Suprapubic skin (tissue), 4 donors: ENCODE measurements at regions not wholly inside any gene's neighbourhood (a gene's known extent, or its start where the extent isn't known, plus 50 kb on each side); places are given as distances from the start of the nearest gene placed in this dataset.
"Not testable (repeated sequence)": the region's sequence is repeated elsewhere in the genome, so short reads cannot be mapped to it uniquely, and the experiment has no call there.

ENCODE experiments used
- DNase-seq, 2 donors: peaks; one replicate each; pipeline ENCODE4 v3.0.0-alpha.2; 2019; ENCODE audit warnings: low spot score in 2 of 2
- H3K27ac ChIP-seq: fragments of 200-600 bp; sonication (generic); one replicate; pipeline ENCODE4 v1.5.1; 2019
- H3K27me3 ChIP-seq: fragments of 200-600 bp; sonication (generic); one replicate; pipeline ENCODE4 v1.5.1; 2019
- H3K36me3 ChIP-seq: fragments of 200-600 bp; sonication (generic); one replicate; pipeline ENCODE4 v1.5.1; 2019
- H3K4me1 ChIP-seq: fragments of 200-600 bp; sonication (generic); one replicate; pipeline ENCODE4 v1.5.1; 2019
- H3K4me3 ChIP-seq: fragments of 200-600 bp; sonication (generic); one replicate; pipeline ENCODE4 v1.5.1; 2019; ENCODE audit warnings: mild to moderate bottlenecking
- H3K9me3 ChIP-seq: fragments of 200-600 bp; sonication (generic); one replicate; pipeline ENCODE4 v1.5.1; 2019
- EP300 ChIP-seq: sonication (generic); formaldehyde crosslinking; IDR thresholded peaks from one replicate; pipeline ENCODE4 v1.6.1; 2017; ENCODE audit warnings: antibody characterized with exemption
- POLR2A ChIP-seq, 2 donors: fragments of 450-650 bp; IDR thresholded peaks; one replicate each; pipeline ENCODE4 v1.6.1; 2017; ENCODE audit warnings: antibody characterized with exemption in 2 of 2, mild to moderate bottlenecking in 2 of 2, moderate library complexity in 2 of 2
- POLR2AphosphoS5 ChIP-seq, 3 donors: sonication (generic); formaldehyde crosslinking; IDR thresholded peaks; one replicate each; pipeline ENCODE4 v1.6.1; 2017; ENCODE audit warnings: antibody characterized with exemption in 3 of 3
- WGBS: methylation state at CpG from one replicate; pipeline ENCODE4 v1.1.5; 2018; 5-methylcytosine and 5-hydroxymethylcytosine counted together
- TF ChIP-seq, protein P1 (sequence below), 2 donors: fragments of 200-600 bp in 1 of 2; fragments of 450-650 bp in 1 of 2; sonication (generic) in 1 of 2; IDR thresholded peaks; one replicate each; pipeline ENCODE4 v1.5.1; 2016 to 2019; ENCODE audit warnings: antibody characterized with exemption in 2 of 2, mild to moderate bottlenecking in 1 of 2, moderate library complexity in 1 of 2

GRCh38 chr3:40695848-40696247, 171.1 kb downstream of the ZNF621 start:
- TF ChIP-seq POLR2A (IDR thresholded peaks at IDR 0.05): no peak
- no peak for TF ChIP-seq EP300
- TF ChIP-seq, protein P1, sequence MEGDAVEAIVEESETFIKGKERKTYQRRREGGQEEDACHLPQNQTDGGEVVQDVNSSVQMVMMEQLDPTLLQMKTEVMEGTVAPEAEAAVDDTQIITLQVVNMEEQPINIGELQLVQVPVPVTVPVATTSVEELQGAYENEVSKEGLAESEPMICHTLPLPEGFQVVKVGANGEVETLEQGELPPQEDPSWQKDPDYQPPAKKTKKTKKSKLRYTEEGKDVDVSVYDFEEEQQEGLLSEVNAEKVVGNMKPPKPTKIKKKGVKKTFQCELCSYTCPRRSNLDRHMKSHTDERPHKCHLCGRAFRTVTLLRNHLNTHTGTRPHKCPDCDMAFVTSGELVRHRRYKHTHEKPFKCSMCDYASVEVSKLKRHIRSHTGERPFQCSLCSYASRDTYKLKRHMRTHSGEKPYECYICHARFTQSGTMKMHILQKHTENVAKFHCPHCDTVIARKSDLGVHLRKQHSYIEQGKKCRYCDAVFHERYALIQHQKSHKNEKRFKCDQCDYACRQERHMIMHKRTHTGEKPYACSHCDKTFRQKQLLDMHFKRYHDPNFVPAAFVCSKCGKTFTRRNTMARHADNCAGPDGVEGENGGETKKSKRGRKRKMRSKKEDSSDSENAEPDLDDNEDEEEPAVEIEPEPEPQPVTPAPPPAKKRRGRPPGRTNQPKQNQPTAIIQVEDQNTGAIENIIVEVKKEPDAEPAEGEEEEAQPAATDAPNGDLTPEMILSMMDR (IDR thresholded peaks at IDR 0.05): no peak
- no peak for TF ChIP-seq POLR2AphosphoS5 (IDR thresholded peaks at IDR 0.05)

GRCh38 chr3:40698611-40699010, 173.9 kb downstream of the ZNF621 start:
- H3K27ac ChIP-seq, H3K36me3 ChIP-seq, H3K4me3 ChIP-seq, H3K9me3 ChIP-seq, DNase-seq, H3K27me3 ChIP-seq: not testable (repeated sequence)
- peaks cover 11% of the 10 kb centered on the region for H3K4me1 ChIP-seq

More at GRCh38 chr3:40695848-40696247, 171.1 kb downstream of the ZNF621 start:
- WGBS: 51% methylated on average over 2 of the region's 2 CpGs
- H3K4me3 ChIP-seq: no peak overlapping the region
- H3K27me3 ChIP-seq: no peaks in the 10 kb centered on the region
- H3K4me1 ChIP-seq: peaks cover 25% of the 10 kb centered on the region
- DNase-seq: no peak
- no peaks in the 10 kb centered on the region for H3K36me3 ChIP-seq
- H3K27ac ChIP-seq: no peak overlapping the region
- H3K9me3 ChIP-seq: no peaks in the 10 kb centered on the region

DNA sequence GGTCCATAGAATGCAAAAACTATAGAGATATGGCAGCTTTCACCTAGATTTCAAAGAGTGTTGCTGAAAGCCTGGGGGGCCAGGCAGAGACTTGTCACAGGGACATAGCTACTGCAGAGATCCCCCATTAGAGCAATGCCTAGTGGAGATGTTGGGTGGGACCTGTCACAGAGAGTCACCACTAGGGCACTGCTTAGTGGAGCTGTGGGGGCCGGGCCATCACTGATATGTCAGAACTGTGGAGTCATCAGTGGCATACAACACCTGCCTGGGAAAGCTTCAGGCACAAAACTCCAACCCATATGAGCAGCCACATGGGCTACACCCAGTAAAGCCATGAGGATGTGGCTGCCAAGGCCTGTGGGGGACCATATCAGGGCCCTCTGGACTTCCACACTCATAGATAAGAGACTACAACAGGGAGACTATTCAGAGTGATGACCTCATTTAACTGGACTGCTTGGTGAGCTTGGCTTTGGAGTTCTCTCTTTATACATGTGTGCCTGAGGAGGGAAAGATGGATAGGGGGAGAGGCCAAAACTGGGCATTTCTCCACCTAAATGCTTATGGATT, 176.3 kb downstream of the ZNF621 start:
- no peaks in the 10 kb centered on the region for H3K4me1 ChIP-seq
- no peak overlapping the region for H3K27ac ChIP-seq
- 60% methylated on average over 1 of the region's 1 CpG for WGBS
- no peaks in the 10 kb centered on the region for H3K9me3 ChIP-seq
- DNase-seq: no peak
- no peak overlapping the region for H3K4me3 ChIP-seq
- TF ChIP-seq, protein P1 (IDR thresholded peaks at IDR 0.05): no peak
- no peak for TF ChIP-seq EP300
- TF ChIP-seq POLR2A (IDR thresholded peaks at IDR 0.05): no peak
- no peak for TF ChIP-seq POLR2AphosphoS5 (IDR thresholded peaks at IDR 0.05)
- no peaks in the 10 kb centered on the region for H3K27me3 ChIP-seq
- H3K36me3 ChIP-seq: no peaks in the 10 kb centered on the region

DNA sequence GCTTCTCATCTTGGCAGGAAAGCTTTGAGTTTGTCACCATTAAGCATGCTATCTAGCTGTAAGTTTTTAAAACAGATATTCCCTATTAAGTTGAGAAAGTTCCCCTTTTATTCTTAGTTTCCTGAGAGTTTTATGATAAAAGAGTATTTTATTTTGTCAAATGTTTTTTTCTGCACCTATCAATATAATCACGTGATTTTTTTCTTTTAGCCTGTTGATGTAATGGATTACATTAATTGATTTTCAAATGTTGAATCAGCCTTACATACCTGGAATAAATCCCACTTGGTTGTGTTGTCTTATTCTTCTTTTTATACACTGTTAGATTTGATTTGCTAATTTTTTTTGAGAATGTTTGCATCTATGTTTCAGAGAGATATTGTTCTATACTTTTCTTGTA, 179.5 kb downstream of the ZNF621 start:
- Histone ChIP-seq H3K36me3 (no peaks in the 10 kb centered on the region), H3K4me1 (no peaks in the 10 kb centered on the region), H3K27me3 (no peaks in the 10 kb centered on the region), H3K27ac (no peak overlapping the region), H3K4me3 (no peak overlapping the region), H3K9me3 (no peaks in the 10 kb centered on the region)
- TF ChIP-seq, protein P1 (IDR thresholded peaks at IDR 0.05): no peak
- no peak for TF ChIP-seq POLR2A (IDR thresholded peaks at IDR 0.05)
- TF ChIP-seq POLR2AphosphoS5 (IDR thresholded peaks at IDR 0.05): no peak
- TF ChIP-seq EP300: no peak
- no peak for DNase-seq
- 77% methylated on average over 1 of the region's 1 CpG for WGBS

DNA sequence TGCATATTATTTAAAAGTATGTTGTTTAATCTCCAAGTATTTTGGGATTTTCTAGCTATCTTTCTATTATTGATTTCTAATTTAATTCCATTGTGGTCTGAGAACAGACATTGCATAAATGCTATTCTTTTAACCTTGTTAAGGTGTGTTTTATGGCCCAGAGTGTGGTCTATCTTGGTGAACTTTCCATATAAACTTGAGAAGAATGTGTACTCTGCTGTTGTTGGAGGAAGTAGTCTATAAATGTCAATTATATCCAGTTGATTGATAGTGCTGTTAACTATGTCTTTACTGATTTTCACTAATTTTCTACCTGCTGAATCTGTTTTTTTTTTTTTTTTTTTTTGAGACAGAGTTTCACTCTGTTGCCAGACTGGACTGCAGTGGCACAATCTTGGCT, 180.9 kb downstream of the ZNF621 start:
- H3K27ac ChIP-seq: no peak overlapping the region
- no peaks in the 10 kb centered on the region for H3K36me3 ChIP-seq
- no peaks in the 10 kb centered on the region for H3K9me3 ChIP-seq
- TF ChIP-seq POLR2AphosphoS5 (IDR thresholded peaks at IDR 0.05): no peak
- H3K4me3 ChIP-seq: no peak overlapping the region
- no peak for DNase-seq
- H3K4me1 ChIP-seq: no peaks in the 10 kb centered on the region
- no peaks in the 10 kb centered on the region for H3K27me3 ChIP-seq

GRCh38 chr3:40713306-40713705, 188.5 kb downstream of the ZNF621 start:
- TF ChIP-seq, protein P1 (IDR thresholded peaks at IDR 0.05): no peak
- no peak for TF ChIP-seq POLR2AphosphoS5 (IDR thresholded peaks at IDR 0.05)
- TF ChIP-seq EP300: no peak
- TF ChIP-seq POLR2A (IDR thresholded peaks at IDR 0.05): no peak
- Histone ChIP-seq H3K27ac (no peak overlapping the region), H3K36me3 (no peaks in the 10 kb centered on the region), H3K27me3 (no peaks in the 10 kb centered on the region), H3K4me1 (no peaks in the 10 kb centered on the region), H3K4me3 (no peak overlapping the region), H3K9me3 (no peaks in the 10 kb centered on the region)
- no peak for DNase-seq
